ENCODE measurements at regions not wholly inside any gene's neighbourhood (a gene's known extent, or its start where the extent isn't known, plus 50 kb on each side); places are given as distances from the start of the nearest gene placed in this dataset.
"Not testable (repeated sequence)": the region's sequence is repeated elsewhere in the genome, so short reads cannot be mapped to it uniquely, and the experiment has no call there.

GRCh38 chr7:149972977-149973376 is 99.2 kb downstream of the ATP6V0E2 start:
- TF ChIP-seq POLR2A, CTCF (IDR thresholded peaks at IDR 0.05): not testable (repeated sequence)

Measured in Peyer's patch (tissue), 4 donors.